ENCODE measurements at regions not wholly inside any gene's neighbourhood (a gene's known extent, or its start where the extent isn't known, plus 50 kb on each side); places are given as distances from the start of the nearest gene placed in this dataset.
A peak's percentile ranks its signal among the peaks of the same experiment; 100 is the strongest.

GRCh38 chr3:194265505-194265892 is 85.6 kb downstream of the CPN2 start:
- no peaks in the 10 kb centered on the region for H3K9me3 ChIP-seq (ENCODE audit: severe bottlenecking)
- H3K36me3 ChIP-seq (ENCODE audit: low read depth): no peaks in the 10 kb centered on the region
- DNase-seq (ENCODE audit: low spot score) (no peak), ATAC-seq (ENCODE audit: low read depth) (peak; percentile 65)
- H3K4me1 ChIP-seq (ENCODE audit: insufficient read depth, poor library complexity, severe bottlenecking): no peaks in the 10 kb centered on the region
- H3K27ac ChIP-seq (ENCODE audit: poor library complexity, severe bottlenecking): no peak overlapping the region
- TF ChIP-seq CTCF (IDR thresholded peaks at IDR 0.05; ENCODE audit: poor library complexity, severe bottlenecking): no peak
- H3K27me3 ChIP-seq (ENCODE audit: insufficient read depth, poor library complexity, severe bottlenecking): no peaks in the 10 kb centered on the region
- H3K4me3 ChIP-seq (ENCODE audit: severe bottlenecking): no peak overlapping the region

- Histone ChIP-seq H3K27me3 (ENCODE audit: insufficient read depth, poor library complexity, severe bottlenecking) (no peaks in the 10 kb centered on the region), H3K27ac (ENCODE audit: poor library complexity, severe bottlenecking) (no peak overlapping the region), H3K9me3 (ENCODE audit: severe bottlenecking) (no peaks in the 10 kb centered on the region), H3K4me3 (ENCODE audit: severe bottlenecking) (no peak overlapping the region), H3K36me3 (ENCODE audit: low read depth) (no peaks in the 10 kb centered on the region), H3K4me1 (ENCODE audit: insufficient read depth, poor library complexity, severe bottlenecking) (no peaks in the 10 kb centered on the region)
- no peak for DNase-seq (ENCODE audit: low spot score)
- ATAC-seq (ENCODE audit: low read depth): no peak
- no peak for TF ChIP-seq CTCF (IDR thresholded peaks at IDR 0.05; ENCODE audit: poor library complexity, severe bottlenecking)
Observed at GRCh38 chr3:194265996-194266964, 84.8 kb downstream of the CPN2 start.

- H3K9me3 ChIP-seq (ENCODE audit: severe bottlenecking): no peaks in the 10 kb centered on the region
- H3K4me3 ChIP-seq (ENCODE audit: severe bottlenecking): no peak overlapping the region
- no peak for TF ChIP-seq CTCF (IDR thresholded peaks at IDR 0.05; ENCODE audit: poor library complexity, severe bottlenecking)
- no peaks in the 10 kb centered on the region for H3K4me1 ChIP-seq (ENCODE audit: insufficient read depth, poor library complexity, severe bottlenecking)
- peak; percentile 11 for DNase-seq (ENCODE audit: low spot score)
- H3K36me3 ChIP-seq (ENCODE audit: low read depth): no peaks in the 10 kb centered on the region
- no peak for ATAC-seq (ENCODE audit: low read depth)
- no peaks in the 10 kb centered on the region for H3K27me3 ChIP-seq (ENCODE audit: insufficient read depth, poor library complexity, severe bottlenecking)
- H3K27ac ChIP-seq (ENCODE audit: poor library complexity, severe bottlenecking): no peak overlapping the region
Observed at GRCh38 chr3:194267744-194268653, 83.1 kb downstream of the CPN2 start.

- peak; percentile 25 for DNase-seq (ENCODE audit: low spot score)
- H3K9me3 ChIP-seq (ENCODE audit: severe bottlenecking): no peaks in the 10 kb centered on the region
- no peak overlapping the region for H3K4me3 ChIP-seq (ENCODE audit: severe bottlenecking)
- H3K36me3 ChIP-seq (ENCODE audit: low read depth): no peaks in the 10 kb centered on the region
- no peak overlapping the region for H3K27ac ChIP-seq (ENCODE audit: poor library complexity, severe bottlenecking)
- no peak for TF ChIP-seq CTCF (IDR thresholded peaks at IDR 0.05; ENCODE audit: poor library complexity, severe bottlenecking)
- no peaks in the 10 kb centered on the region for H3K27me3 ChIP-seq (ENCODE audit: insufficient read depth, poor library complexity, severe bottlenecking)
- no peak for ATAC-seq (ENCODE audit: low read depth)
- no peaks in the 10 kb centered on the region for H3K4me1 ChIP-seq (ENCODE audit: insufficient read depth, poor library complexity, severe bottlenecking)
Observed at GRCh38 chr3:194268654-194269512, 82.2 kb downstream of the CPN2 start.
